Omental fat pad (tissue), 3 donors: ENCODE measurements at regions not wholly inside any gene's neighbourhood (a gene's known extent, or its start where the extent isn't known, plus 50 kb on each side); places are given as distances from the start of the nearest gene placed in this dataset.

ENCODE experiments used
- ATAC-seq: fragments of 150-250 bp; one replicate; pipeline ENCODE4 v1.9.1; 2016; ENCODE audit warnings: mild to moderate bottlenecking, moderate library complexity; ENCODE audit not compliant: low FRiP score
- DNase-seq: peaks from one replicate; pipeline ENCODE4 v3.0.0-alpha.2; 2019; ENCODE audit warnings: low spot score
- CTCF ChIP-seq, 3 donors: fragments of 450-650 bp; IDR thresholded peaks; one replicate each; pipeline ENCODE4 v1.5.1; 2016 to 2017; ENCODE audit warnings: antibody characterized with exemption in 3 of 3, mild to moderate bottlenecking in 3 of 3, moderate library complexity in 2 of 3

- TF ChIP-seq CTCF (IDR thresholded peaks at IDR 0.05): no peak
- no peak for DNase-seq
- ATAC-seq: no peak
These were observed 256.0 kb upstream of the TCERG1L start for GRCh38 chr10:131567279-131568162.

GRCh38 chr10:131568866-131569265, 257.3 kb upstream of the TCERG1L start:
- no peak for DNase-seq
- TF ChIP-seq CTCF (IDR thresholded peaks at IDR 0.05): no peak
- ATAC-seq: no peak

GRCh38 chr10:131569851-131570715, 258.6 kb upstream of the TCERG1L start:
- DNase-seq (no peak), ATAC-seq (no peak)
- TF ChIP-seq CTCF (IDR thresholded peaks at IDR 0.05): no peak

GRCh38 chr10:131570716-131571307, 259.3 kb upstream of the TCERG1L start:
- TF ChIP-seq CTCF (IDR thresholded peaks at IDR 0.05): no peak

GRCh38 chr10:131571346-131571745, 259.8 kb upstream of the TCERG1L start:
- TF ChIP-seq CTCF (IDR thresholded peaks at IDR 0.05): no peak
- DNase-seq: no peak
- no peak for ATAC-seq

More at GRCh38 chr10:131570716-131571307, 259.3 kb upstream of the TCERG1L start:
- ATAC-seq (no peak), DNase-seq (no peak)

GRCh38 chr10:131571865-131572264, 260.3 kb upstream of the TCERG1L start:
- no peak for DNase-seq
- no peak for TF ChIP-seq CTCF (IDR thresholded peaks at IDR 0.05)
- ATAC-seq: no peak
